MM.1S (cell line): ENCODE measurements at regions not wholly inside any gene's neighbourhood (a gene's known extent, or its start where the extent isn't known, plus 50 kb on each side); places are given as distances from the start of the nearest gene placed in this dataset.

ENCODE experiments used
- CTCF ChIP-seq: fragments of 300-600 bp; sonication (generic); IDR thresholded peaks from 2 replicates; pipeline ENCODE4 v1.5.1; 2016; ENCODE audit warnings: antibody characterized with exemption, low read length, mixed read lengths
- EZH2 ChIP-seq: fragments of 300-600 bp; sonication (generic); optimal IDR thresholded peaks from 2 replicates; pipeline ENCODE3; 2017; ENCODE audit warnings: low read depth, mild to moderate bottlenecking, antibody characterized with exemption, low read length, mixed read lengths
- EZH2phosphoT487 ChIP-seq: fragments of 300-600 bp; sonication (generic); IDR thresholded peaks from 2 replicates; pipeline ENCODE4 v1.6.1; 2018; ENCODE audit warnings: antibody characterized with exemption, low read length

GRCh38 chr9:73775757-73776156 lies 624.1 kb downstream of the ANXA1 start:
- no peak for TF ChIP-seq CTCF
- no peak for TF ChIP-seq EZH2
- TF ChIP-seq EZH2phosphoT487, result no peak
